ENCODE measurements at regions not wholly inside any gene's neighbourhood (a gene's known extent, or its start where the extent isn't known, plus 50 kb on each side); places are given as distances from the start of the nearest gene placed in this dataset.

DNA sequence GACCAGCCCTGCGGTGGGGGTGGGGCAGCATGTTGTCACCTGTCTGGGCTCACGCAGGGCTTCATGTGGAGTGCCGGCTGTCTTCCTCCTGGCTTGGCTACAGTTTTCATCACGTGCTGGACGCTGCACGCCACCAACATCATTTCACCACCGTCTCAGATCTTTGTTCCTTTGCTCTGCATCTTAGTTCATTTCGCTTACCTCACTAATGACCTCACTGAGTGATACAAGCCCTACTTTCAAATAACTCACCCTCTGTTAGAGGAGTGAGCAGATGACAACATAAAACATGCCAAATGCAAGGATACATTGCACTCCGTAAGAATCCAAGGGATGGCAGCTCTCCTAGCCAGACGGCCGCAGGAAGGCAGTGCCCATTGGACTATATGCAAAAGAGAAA, 527.5 kb downstream of the GALR1 start:
- no peak for FAIRE-seq
- no peak for TF ChIP-seq POLR2AphosphoS5 (IDR thresholded peaks at IDR 0.05; ENCODE audit: low read depth, low read length)
- TF ChIP-seq TAF1 (IDR thresholded peaks at IDR 0.05; ENCODE audit: borderline replicate concordance, low read depth, low read length) = no peak
- TF ChIP-seq POLR2A (IDR thresholded peaks at IDR 0.05; ENCODE audit: low read depth, low read length) = no peak
- no peak for DNase-seq (ENCODE audit: insufficient read length)

DNA sequence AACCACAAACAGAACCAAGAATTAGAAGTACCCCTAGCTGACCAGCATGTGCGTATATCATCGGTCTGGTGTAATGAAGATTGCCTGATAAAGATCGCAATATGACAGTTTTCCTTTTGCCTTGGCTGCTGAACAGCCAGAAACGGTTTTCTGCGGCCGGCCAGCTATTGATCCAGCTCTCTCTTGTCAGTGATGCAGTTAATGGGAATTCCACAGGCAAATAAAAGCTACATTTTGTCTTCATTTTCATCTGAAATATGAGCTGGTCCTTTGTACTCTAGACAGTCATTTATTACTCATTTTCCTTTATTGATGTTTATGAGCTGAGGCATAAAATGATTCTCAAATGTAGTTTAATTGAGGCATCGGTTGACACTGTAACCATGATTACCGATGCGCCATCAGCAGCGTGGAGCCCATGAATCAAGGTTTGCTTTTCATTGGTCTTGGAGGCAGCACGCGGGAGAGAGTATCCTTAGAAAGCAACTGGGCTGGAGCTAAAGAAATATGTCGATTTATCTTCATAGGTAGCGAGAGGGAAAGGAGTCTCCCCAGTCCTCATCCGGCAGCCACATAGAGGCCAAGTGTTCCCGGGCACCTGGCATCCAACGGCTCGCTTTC, 535.2 kb downstream of the GALR1 start:
- DNase-seq (ENCODE audit: insufficient read length) = no peak
- no peak for FAIRE-seq
- TF ChIP-seq POLR2A (IDR thresholded peaks at IDR 0.05; ENCODE audit: low read depth, low read length) = no peak

DNA sequence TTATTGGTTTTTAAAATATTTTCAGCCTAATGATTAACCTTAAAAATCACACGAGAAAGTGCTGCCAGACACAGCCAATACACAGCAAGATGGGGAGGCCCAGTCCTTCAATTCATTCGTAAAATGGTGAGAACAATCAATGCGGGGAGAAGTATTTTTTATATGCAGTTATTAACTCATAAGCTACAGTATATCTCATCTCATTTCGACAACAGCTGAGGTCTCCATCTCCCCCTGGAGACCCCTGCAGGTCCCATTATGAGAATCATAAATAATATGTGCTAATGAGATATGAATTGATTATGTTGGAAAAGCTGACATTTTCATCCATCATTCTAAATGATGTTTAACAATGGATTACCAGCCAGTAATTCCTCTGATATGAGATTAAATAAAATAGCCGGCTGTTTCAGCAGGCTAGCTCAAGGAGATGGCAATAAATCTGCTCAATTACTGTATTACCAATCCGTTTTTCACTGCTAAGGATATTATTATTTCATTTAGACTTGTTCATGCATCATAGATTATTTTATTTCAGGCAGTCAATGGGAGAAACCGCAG, 535.8 kb downstream of the GALR1 start:
- DNase-seq (ENCODE audit: insufficient read length) = no peak
- TF ChIP-seq POLR2A (IDR thresholded peaks at IDR 0.05; ENCODE audit: low read depth, low read length) (no peak), POLR2AphosphoS5 (IDR thresholded peaks at IDR 0.05; ENCODE audit: low read depth, low read length) (no peak), TAF1 (IDR thresholded peaks at IDR 0.05; ENCODE audit: borderline replicate concordance, low read depth, low read length) (no peak)
- FAIRE-seq = no peak

DNA sequence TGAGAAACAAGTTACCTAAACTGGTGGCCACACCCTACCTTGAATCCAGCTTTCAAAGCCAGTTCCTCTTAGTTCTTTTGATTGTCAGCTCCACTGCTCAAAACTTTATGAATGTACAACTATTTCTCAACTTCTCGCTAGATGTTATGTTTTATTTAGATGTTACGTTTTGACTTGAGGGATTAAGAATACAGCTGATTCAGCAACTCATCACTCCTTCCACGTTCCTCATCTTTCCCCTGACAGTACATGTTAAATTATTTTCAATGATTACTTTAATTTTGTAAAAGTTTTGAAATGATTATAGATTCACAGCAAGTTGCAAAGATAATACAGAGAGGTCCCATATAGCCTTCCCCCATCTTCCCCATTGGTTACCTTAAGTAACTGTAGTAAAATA, 553.4 kb downstream of the GALR1 start:
- TF ChIP-seq TAF1 (IDR thresholded peaks at IDR 0.05; ENCODE audit: borderline replicate concordance, low read depth, low read length) (no peak), POLR2AphosphoS5 (IDR thresholded peaks at IDR 0.05; ENCODE audit: low read depth, low read length) (no peak), POLR2A (IDR thresholded peaks at IDR 0.05; ENCODE audit: low read depth, low read length) (no peak)
- FAIRE-seq (no peak), DNase-seq (ENCODE audit: insufficient read length) (no peak)

DNA sequence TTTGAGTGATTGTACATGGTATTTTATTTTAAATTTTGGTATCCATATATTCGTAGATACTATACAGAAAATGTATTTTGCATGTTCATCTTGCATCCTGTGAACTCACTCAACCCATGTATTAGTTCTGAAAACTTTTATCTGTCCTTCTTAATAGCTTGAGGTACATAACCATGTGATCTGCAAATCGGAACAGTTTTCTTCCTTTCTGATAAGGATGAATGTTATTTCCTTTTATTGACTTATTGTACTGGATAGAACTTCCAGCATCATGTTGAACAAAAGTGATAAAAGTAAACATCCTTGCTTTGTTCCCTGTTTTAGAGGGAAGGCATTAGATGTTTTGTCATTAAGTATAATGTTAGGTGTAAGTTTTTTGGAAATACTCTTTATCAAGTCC, 554.7 kb downstream of the GALR1 start:
- DNase-seq (ENCODE audit: insufficient read length) (no peak), FAIRE-seq (no peak)
- TF ChIP-seq POLR2A (IDR thresholded peaks at IDR 0.05; ENCODE audit: low read depth, low read length) (no peak), TAF1 (IDR thresholded peaks at IDR 0.05; ENCODE audit: borderline replicate concordance, low read depth, low read length) (no peak), POLR2AphosphoS5 (IDR thresholded peaks at IDR 0.05; ENCODE audit: low read depth, low read length) (no peak)

DNA sequence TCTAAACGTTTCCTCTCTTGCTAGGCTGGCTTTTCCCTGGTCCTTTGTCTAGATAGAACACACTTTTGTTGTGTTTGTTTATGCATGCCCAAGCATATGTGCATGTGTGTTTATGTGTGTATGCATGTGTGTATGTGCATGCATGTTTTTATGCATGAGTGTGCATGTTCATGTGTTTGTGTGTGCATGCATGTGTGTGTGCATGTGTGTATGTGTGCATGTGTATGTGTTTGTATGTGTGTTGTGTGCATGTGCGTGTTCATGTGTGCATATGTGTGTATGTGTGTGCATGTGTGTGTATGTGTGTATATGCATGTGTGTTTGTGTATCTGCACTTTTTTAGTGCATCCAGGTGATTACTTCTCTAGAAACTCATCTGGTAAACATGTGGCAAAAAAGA, 558.0 kb downstream of the GALR1 start:
- no peak for FAIRE-seq
- no peak for DNase-seq (ENCODE audit: insufficient read length)

DNA sequence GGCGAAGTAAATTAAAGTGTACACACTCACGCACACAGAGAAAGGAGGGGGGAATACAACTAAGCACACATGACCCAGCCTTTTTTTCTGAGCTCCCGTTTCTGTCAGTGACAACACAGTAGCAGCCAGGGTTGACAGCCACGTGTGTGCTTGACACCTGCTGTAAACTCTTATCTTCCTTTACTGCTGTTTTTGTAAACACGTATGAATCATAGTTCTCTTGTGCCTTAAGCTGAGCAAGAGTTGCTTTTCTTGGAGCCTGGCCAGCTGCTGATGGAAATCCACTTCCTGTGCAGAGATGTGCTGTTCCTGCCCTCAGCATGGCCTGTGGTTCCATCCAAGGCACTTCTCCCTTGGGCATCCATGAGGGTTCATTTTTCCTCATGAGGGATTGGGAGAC, 561.9 kb downstream of the GALR1 start:
- FAIRE-seq (no peak), DNase-seq (ENCODE audit: insufficient read length) (no peak)

More for the DNA sequence above, 558.0 kb downstream of the GALR1 start:
- TF ChIP-seq POLR2AphosphoS5 (IDR thresholded peaks at IDR 0.05; ENCODE audit: low read depth, low read length) = no peak
- no peak for TF ChIP-seq TAF1 (IDR thresholded peaks at IDR 0.05; ENCODE audit: borderline replicate concordance, low read depth, low read length)
- TF ChIP-seq POLR2A (IDR thresholded peaks at IDR 0.05; ENCODE audit: low read depth, low read length) = no peak

DNA sequence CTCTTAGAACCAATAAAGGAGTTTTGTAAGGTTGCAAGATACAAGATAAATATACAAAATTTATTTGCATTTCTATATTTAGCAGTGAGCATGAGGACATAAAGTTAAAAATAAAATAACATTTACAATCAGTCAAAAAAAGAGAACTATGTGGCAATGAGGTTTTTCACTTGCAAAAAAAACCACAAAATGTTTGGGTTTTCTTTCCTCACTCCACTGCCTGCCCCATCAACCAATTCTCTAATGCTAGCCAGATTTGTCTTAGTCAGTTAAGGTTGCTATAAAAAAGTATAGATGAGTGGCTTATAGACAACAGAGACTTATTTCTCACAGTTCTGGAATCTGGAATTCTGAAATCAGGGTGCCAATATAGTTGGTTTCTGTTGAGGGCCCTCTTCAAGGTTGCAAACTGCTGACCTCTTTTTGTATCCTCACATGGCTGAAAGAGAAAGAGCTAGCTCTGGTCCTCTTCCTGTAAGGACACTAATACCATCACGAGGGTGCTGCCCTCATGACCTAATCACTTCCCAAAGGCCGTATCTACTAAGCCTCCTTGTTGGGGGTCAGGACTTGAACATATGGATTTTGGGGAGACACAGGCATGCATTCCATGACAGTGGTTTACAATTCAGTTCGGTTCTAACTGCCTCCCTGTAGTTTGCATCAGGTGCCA, 566.2 kb downstream of the GALR1 start:
- FAIRE-seq = no peak
- TF ChIP-seq POLR2A (IDR thresholded peaks at IDR 0.05; ENCODE audit: low read depth, low read length) = no peak
- no peak for TF ChIP-seq TAF1 (IDR thresholded peaks at IDR 0.05; ENCODE audit: borderline replicate concordance, low read depth, low read length)
- no peak for TF ChIP-seq POLR2AphosphoS5 (IDR thresholded peaks at IDR 0.05; ENCODE audit: low read depth, low read length)
- DNase-seq (ENCODE audit: insufficient read length) = no peak

More for the DNA sequence above, 561.9 kb downstream of the GALR1 start:
- TF ChIP-seq POLR2A (IDR thresholded peaks at IDR 0.05; ENCODE audit: low read depth, low read length) = no peak
- no peak for TF ChIP-seq POLR2AphosphoS5 (IDR thresholded peaks at IDR 0.05; ENCODE audit: low read depth, low read length)
- TF ChIP-seq TAF1 (IDR thresholded peaks at IDR 0.05; ENCODE audit: borderline replicate concordance, low read depth, low read length) = no peak

DNA sequence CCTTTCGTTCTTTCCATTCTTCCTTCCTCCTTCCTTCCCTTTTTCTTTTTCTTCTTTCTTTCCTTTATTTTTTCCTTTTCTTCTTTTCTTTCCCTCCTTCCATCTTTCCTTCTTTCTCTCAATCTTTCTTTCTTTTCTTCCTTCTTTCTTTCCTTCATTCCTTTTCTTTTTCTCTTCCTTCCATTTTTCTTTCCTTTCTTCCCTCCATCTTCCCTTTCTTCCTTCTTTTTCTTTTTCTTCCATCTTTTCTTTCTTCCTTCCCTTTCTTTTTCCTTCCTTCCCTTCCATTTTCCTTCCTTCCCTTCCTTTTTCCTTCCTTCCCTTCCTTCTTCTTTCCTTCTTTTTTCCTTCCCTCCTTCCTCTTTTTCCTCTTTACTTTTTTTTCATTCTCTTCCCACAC, 568.7 kb downstream of the GALR1 start:
- TF ChIP-seq POLR2AphosphoS5 (IDR thresholded peaks at IDR 0.05; ENCODE audit: low read depth, low read length) (no peak), POLR2A (IDR thresholded peaks at IDR 0.05; ENCODE audit: low read depth, low read length) (no peak), TAF1 (IDR thresholded peaks at IDR 0.05; ENCODE audit: borderline replicate concordance, low read depth, low read length) (no peak)
- DNase-seq (ENCODE audit: insufficient read length) (no peak), FAIRE-seq (no peak)

DNA sequence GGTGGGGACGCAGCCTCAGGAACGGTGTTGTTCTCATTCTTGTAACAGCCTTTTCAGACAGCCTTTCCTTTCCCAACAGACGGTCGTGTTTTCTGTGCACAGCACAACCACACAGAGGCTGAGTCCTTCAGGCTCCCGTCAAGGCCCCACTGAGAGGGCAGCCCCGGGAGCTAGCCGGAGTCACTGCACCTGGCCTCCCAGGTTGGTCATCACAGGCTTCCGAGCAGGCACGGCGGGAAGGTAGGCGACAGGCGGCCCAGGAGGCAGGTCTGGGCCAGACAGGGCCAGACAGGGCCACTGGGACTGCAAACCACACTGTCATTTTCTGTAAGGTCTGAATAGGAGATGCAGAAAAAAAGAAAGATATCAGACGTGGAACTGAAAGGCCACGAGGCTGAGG, 570.8 kb downstream of the GALR1 start:
- TF ChIP-seq TAF1 (IDR thresholded peaks at IDR 0.05; ENCODE audit: borderline replicate concordance, low read depth, low read length) = no peak
- TF ChIP-seq POLR2AphosphoS5 (IDR thresholded peaks at IDR 0.05; ENCODE audit: low read depth, low read length) = no peak
- TF ChIP-seq POLR2A (IDR thresholded peaks at IDR 0.05; ENCODE audit: low read depth, low read length) = no peak
- DNase-seq (ENCODE audit: insufficient read length) (no peak), FAIRE-seq (no peak)

DNA sequence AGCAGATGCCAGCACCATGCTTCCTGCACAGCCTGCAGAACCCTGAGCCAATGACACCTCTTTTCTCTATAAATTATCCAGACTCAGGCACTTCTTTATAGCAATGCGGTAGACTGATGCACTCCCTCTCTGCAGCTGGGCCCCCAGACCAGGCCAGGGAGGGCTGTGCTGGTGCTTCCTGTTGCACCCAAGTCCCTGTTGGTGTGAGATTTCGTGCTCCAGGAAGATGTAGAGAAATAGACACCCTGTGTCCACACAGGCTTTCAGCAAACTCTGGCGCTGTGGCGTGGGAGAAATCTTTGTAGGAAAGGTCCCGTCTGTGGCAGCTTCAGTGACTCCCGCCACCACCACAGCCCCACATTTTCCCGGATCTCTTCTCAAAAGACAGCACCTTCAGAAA, 572.2 kb downstream of the GALR1 start:
- DNase-seq (ENCODE audit: insufficient read length) = no peak
- FAIRE-seq = no peak
- TF ChIP-seq TAF1 (IDR thresholded peaks at IDR 0.05; ENCODE audit: borderline replicate concordance, low read depth, low read length) (no peak), POLR2AphosphoS5 (IDR thresholded peaks at IDR 0.05; ENCODE audit: low read depth, low read length) (no peak), POLR2A (IDR thresholded peaks at IDR 0.05; ENCODE audit: low read depth, low read length) (no peak)

DNA sequence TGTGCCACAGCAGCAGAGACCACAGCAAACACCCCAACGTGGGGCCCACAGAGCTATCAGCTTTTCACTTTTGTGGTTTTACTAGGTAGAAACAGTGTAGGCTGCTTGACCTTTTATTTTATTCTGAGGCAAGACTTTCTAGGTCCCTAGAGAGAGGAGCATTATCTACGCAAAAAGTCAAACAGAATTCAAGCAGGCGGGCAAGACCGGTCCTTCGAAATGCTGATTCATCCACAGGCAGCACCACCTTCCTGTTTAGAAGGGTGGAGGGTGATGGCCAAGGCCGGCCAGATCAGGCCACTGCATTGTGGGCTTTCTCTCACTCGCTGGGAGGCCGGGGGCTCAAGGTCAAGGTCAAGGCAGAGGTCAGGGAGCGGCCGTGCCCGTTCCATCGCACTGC, 573.0 kb downstream of the GALR1 start:
- TF ChIP-seq TAF1 (IDR thresholded peaks at IDR 0.05; ENCODE audit: borderline replicate concordance, low read depth, low read length) = no peak
- TF ChIP-seq POLR2AphosphoS5 (IDR thresholded peaks at IDR 0.05; ENCODE audit: low read depth, low read length) = no peak
- no peak for TF ChIP-seq POLR2A (IDR thresholded peaks at IDR 0.05; ENCODE audit: low read depth, low read length)
- FAIRE-seq (no peak), DNase-seq (ENCODE audit: insufficient read length) (no peak)

Measured in GM12892 (cell line).